GM12878 (cell line): ENCODE measurements at regions not wholly inside any gene's neighbourhood (a gene's known extent, or its start where the extent isn't known, plus 50 kb on each side); places are given as distances from the start of the nearest gene placed in this dataset.
A peak's percentile ranks its signal among the peaks of the same experiment; 100 is the strongest.

ENCODE experiments used
- ATAC-seq: fragments of 200-7000 bp; cut with Tn5 transposase; 3 replicates; pipeline ENCODE4 v1.9.1; 2020; ENCODE audit warnings: mild to moderate bottlenecking, moderate library complexity
- BruUV-seq: library from RNA; stranded (reverse); fragments of 400-500 nt; replicated peaks from 2 replicates; lab custom pipeline; 2021; lab: Mats Ljungman, UMichigan
- CTCF ChIA-PET: fragments of 300-600 bp; sonication (Branson Sonifier 250); formaldehyde crosslinking; extraction: SDS; loops from one replicate; lab custom pipeline; 2021; ENCODE audit warnings: inconsistent platforms; lab: Yijun Ruan, JAX
- POLR2A ChIA-PET: fragments of 350-600 bp; formaldehyde crosslinking; extraction: SDS; loops from one replicate; lab custom pipeline; 2021; ENCODE audit warnings: inconsistent platforms; lab: Charles Lee
- RAD21 ChIA-PET: fragments of 300-600 bp; sonication (Branson Sonifier 250); formaldehyde crosslinking; loops from one replicate; lab custom pipeline; 2023; ENCODE audit warnings: antibody characterized with exemption; ENCODE audit not compliant: unreplicated experiment; lab: Charles Lee
- SMC1A ChIA-PET: fragments of 300-600 bp; sonication (Branson Sonifier 250); formaldehyde crosslinking; loops from one replicate; lab custom pipeline; 2023; ENCODE audit not compliant: unreplicated experiment, uncharacterized antibody; lab: Charles Lee
- DNase-seq: peaks from one replicate; pipeline ENCODE4 v3.0.0-alpha.2; 2011; ENCODE audit warnings: low read depth, low spot score
- FAIRE-seq: peaks from 3 replicates; lab custom pipeline; 2011; peaks lifted over from hg19 to GRCh38; lab: Jason Lieb, UNC
- H2AFZ ChIP-seq: 2 replicates; pipeline ENCODE4 v1.6.0; 2011; ENCODE audit warnings: low read depth, low read length, control low read depth; ENCODE audit not compliant: control insufficient read depth
- H3K27ac ChIP-seq: 2 replicates; pipeline ENCODE4 v1.5.1; 2011; ENCODE audit warnings: control low read depth; ENCODE audit not compliant: control insufficient read depth, insufficient read depth
- H3K27me3 ChIP-seq, 2 experiments: replicated peaks in 1 of 2; 2 replicates each; pipeline versions ENCODE4 v1.6.0 to v1.6.1; 2011; ENCODE audit warnings: low read length in 1 of 2; ENCODE audit not compliant: control insufficient read depth in 2 of 2, insufficient read depth in 2 of 2
- H3K36me3 ChIP-seq, 2 experiments: 2 replicates each; pipeline ENCODE4 v1.5.1; 2011; ENCODE audit warnings: low read length in 1 of 2; ENCODE audit not compliant: control insufficient read depth in 2 of 2, insufficient read depth in 2 of 2
- H3K4me1 ChIP-seq: 2 replicates; pipeline ENCODE4 v1.6.1; 2011; ENCODE audit warnings: mild to moderate bottlenecking, low read length, moderate library complexity, mixed read lengths; ENCODE audit not compliant: control insufficient read depth, insufficient read depth
- H3K4me2 ChIP-seq: 2 replicates; pipeline ENCODE4 v1.6.0; 2011; ENCODE audit warnings: control low read depth; ENCODE audit not compliant: control insufficient read depth, insufficient read depth
- H3K4me3 ChIP-seq: fragments of 200-600 bp; sonication (generic); 2 replicates; pipeline ENCODE4 v1.5.1; 2016
- H3K79me2 ChIP-seq: 2 replicates; pipeline ENCODE4 v1.6.0; 2011; ENCODE audit warnings: low read length; ENCODE audit not compliant: control insufficient read depth, insufficient read depth
- H3K9ac ChIP-seq: 2 replicates; pipeline ENCODE4 v1.8.0; 2011; ENCODE audit warnings: low read length, control low read depth, mixed read lengths; ENCODE audit not compliant: control insufficient read depth, insufficient read depth
- H3K9me3 ChIP-seq: replicated peaks from 3 replicates; pipeline ENCODE4 v1.5.1; 2011; ENCODE audit warnings: mild to moderate bottlenecking, low read length; ENCODE audit not compliant: control insufficient read depth, insufficient read depth
- H4K20me1 ChIP-seq: 2 replicates; pipeline ENCODE4 v1.6.0; 2011; ENCODE audit not compliant: control insufficient read depth, insufficient read depth
- SPI1 ChIP-seq: IDR thresholded peaks from 2 replicates; pipeline ENCODE4 v1.6.1; 2011; ENCODE audit warnings: low read depth, mild to moderate bottlenecking, low read length, moderate library complexity, borderline replicate concordance; ENCODE audit not compliant: insufficient read depth
- ZNF592 ChIP-seq: fragments of 450-650 bp; IDR thresholded peaks from 2 replicates; pipeline ENCODE4 v1.6.1; 2017; ENCODE audit warnings: mild to moderate bottlenecking, moderate library complexity
- WGBS: methylation state at CpG from one replicate; pipeline ENCODE4 v1.1.6; 2016; ENCODE audit warnings: low lambda C conversion rate; ENCODE audit not compliant: insufficient replicate concordance, insufficient coverage; ENCODE audit errors: missing lambda C conversion rate; 5-methylcytosine and 5-hydroxymethylcytosine counted together
- in situ Hi-C: fragments of 300-500 bp; cut with MboI; formaldehyde crosslinking; loops from 9 replicates; pipeline ENCODE4 v1.14.3; 2018; ENCODE audit warnings: mixed read lengths
- intact Hi-C: fragments of 100-400 bp; cut with micrococcal nuclease; formaldehyde crosslinking; loops from one replicate; pipeline ENCODE4 v1.14.2; 2022; ENCODE audit not compliant: unreplicated experiment
- TF ChIP-seq, protein P1 (sequence below): IDR thresholded peaks from 2 replicates; pipeline ENCODE4 v1.6.1; 2012; ENCODE audit warnings: low read depth, low read length, improper control_type of control experiment

DNA sequence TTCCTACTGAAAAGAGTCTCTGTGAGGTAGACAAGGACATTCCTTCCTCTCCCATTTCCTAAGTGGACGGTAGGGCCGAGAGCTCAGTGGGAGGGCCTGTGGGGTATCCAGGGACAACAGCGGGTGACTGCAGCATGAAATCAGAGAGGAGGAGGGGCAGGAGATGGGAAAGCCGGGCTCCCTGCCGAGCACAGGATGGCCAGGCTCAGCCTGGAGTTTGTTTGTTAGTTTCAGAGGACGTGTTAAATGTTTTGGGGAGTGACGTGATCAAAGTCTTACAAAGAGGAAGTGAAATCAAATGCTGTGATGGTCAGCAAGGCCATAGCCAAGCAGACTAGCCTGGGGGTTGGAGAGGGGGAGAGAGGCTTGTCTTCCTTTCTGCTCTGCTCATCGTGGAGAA, 152.7 kb downstream of the ADAMTS15 start:
- Histone ChIP-seq H4K20me1 (no peaks in the 10 kb centered on the region), H3K4me1 (no peaks in the 10 kb centered on the region), H3K36me3 (no peaks in the 10 kb centered on the region), H2AFZ (no peak overlapping the region), H3K4me3 (no peak overlapping the region), H3K27ac (no peak overlapping the region), H3K9ac (no peak overlapping the region), H3K27me3 (no peaks in the 10 kb centered on the region), H3K79me2 (no peaks in the 10 kb centered on the region), H3K4me2 (no peak overlapping the region), H3K9me3 (no peaks in the 10 kb centered on the region)
- POLR2A ChIA-PET: no interaction called here
- CTCF ChIA-PET: no interaction called here
- no TSS peak for BruUV-seq
- DNase-seq: no peak
- RAD21 ChIA-PET: no interaction called here
- no peak for FAIRE-seq
- WGBS: 24% methylated on average over 8 of the region's 8 CpGs
- intact Hi-C loops: no loop called here
- no peak for TF ChIP-seq ZNF592
- peak; percentile 80 for TF ChIP-seq SPI1
- in situ Hi-C loops: no loop called here
- peak; percentile 61 for ATAC-seq
- SMC1A ChIA-PET: no interaction called here

DNA sequence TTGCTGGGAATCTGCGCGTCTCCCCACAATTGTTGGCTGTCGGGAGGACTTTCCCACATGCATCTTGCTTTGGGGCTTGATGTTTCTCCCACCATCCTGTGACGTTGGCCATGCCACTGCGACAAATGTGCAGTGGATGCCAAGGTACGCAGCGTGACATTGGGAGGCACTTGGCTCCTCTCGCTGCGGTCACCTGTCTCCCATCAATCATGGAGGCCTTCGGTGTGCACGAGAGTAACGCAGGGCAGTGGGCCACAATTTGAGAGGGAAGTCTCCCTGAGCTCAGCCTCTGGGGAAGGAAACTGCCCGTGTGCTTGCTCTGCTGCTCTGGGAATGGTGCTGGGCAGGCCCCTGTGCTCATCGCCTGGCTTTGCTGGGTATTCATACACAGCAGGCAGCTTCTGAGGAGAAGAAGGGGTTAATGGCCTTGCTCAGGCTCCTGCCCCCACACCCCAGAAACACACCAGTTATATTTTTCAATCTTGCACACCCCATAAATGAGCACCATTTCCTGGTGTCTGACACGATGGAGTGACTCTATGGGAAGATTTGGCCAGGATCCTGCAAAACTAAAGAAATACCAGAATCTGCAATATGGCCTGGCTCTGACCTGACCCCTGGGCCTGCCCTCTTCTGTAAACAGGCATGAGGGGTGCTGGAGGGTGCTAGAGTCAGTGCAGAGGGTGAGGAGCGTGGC, 153.5 kb downstream of the ADAMTS15 start:
- no peaks in the 10 kb centered on the region for H3K9me3 ChIP-seq
- WGBS: 74% methylated on average over 16 of the region's 16 CpGs
- intact Hi-C loops: no loop called here
- H2AFZ ChIP-seq: no peak overlapping the region
- no peaks in the 10 kb centered on the region for H3K79me2 ChIP-seq
- H3K9ac ChIP-seq: no peak overlapping the region
- BruUV-seq: no TSS peak
- ChIA-PET SMC1A (no interaction called here), RAD21 (no interaction called here), POLR2A (no interaction called here), CTCF (no interaction called here)
- H3K27me3 ChIP-seq: no peaks in the 10 kb centered on the region
- no peaks in the 10 kb centered on the region for H3K36me3 ChIP-seq
- DNase-seq: no peak
- no peak for ATAC-seq
- FAIRE-seq: no peak
- H3K4me1 ChIP-seq: no peaks in the 10 kb centered on the region
- H3K4me2 ChIP-seq: no peak overlapping the region
- in situ Hi-C loops: no loop called here
- TF ChIP-seq, protein P1, sequence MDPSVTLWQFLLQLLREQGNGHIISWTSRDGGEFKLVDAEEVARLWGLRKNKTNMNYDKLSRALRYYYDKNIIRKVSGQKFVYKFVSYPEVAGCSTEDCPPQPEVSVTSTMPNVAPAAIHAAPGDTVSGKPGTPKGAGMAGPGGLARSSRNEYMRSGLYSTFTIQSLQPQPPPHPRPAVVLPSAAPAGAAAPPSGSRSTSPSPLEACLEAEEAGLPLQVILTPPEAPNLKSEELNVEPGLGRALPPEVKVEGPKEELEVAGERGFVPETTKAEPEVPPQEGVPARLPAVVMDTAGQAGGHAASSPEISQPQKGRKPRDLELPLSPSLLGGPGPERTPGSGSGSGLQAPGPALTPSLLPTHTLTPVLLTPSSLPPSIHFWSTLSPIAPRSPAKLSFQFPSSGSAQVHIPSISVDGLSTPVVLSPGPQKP: no peak
- no peak overlapping the region for H3K27ac ChIP-seq
- H4K20me1 ChIP-seq: no peaks in the 10 kb centered on the region
- no peak overlapping the region for H3K4me3 ChIP-seq
